ENCODE measurements at regions not wholly inside any gene's neighbourhood (a gene's known extent, or its start where the extent isn't known, plus 50 kb on each side); places are given as distances from the start of the nearest gene placed in this dataset.
A peak's percentile ranks its signal among the peaks of the same experiment; 100 is the strongest.
"Not testable (repeated sequence)": the region's sequence is repeated elsewhere in the genome, so short reads cannot be mapped to it uniquely, and the experiment has no call there.

- Mint-ChIP-seq H3K27ac (no peak overlapping the region), H3K9me3 (no peaks in the 10 kb centered on the region), H3K27me3 (ENCODE audit: low read depth) (no peaks in the 10 kb centered on the region), H3K4me1 (no peaks in the 10 kb centered on the region), H3K36me3 (ENCODE audit: low read depth) (no peaks in the 10 kb centered on the region), H3K4me3 (no peak overlapping the region)
- TF ChIP-seq, protein P1, sequence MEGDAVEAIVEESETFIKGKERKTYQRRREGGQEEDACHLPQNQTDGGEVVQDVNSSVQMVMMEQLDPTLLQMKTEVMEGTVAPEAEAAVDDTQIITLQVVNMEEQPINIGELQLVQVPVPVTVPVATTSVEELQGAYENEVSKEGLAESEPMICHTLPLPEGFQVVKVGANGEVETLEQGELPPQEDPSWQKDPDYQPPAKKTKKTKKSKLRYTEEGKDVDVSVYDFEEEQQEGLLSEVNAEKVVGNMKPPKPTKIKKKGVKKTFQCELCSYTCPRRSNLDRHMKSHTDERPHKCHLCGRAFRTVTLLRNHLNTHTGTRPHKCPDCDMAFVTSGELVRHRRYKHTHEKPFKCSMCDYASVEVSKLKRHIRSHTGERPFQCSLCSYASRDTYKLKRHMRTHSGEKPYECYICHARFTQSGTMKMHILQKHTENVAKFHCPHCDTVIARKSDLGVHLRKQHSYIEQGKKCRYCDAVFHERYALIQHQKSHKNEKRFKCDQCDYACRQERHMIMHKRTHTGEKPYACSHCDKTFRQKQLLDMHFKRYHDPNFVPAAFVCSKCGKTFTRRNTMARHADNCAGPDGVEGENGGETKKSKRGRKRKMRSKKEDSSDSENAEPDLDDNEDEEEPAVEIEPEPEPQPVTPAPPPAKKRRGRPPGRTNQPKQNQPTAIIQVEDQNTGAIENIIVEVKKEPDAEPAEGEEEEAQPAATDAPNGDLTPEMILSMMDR (IDR thresholded peaks at IDR 0.05; ENCODE audit: unreplicated experiment in 3 of 3): no peak
These were observed 150.4 kb downstream of the CENPC start for GRCh38 chr4:67394879-67395278.

- no peaks in the 10 kb centered on the region for H3K27me3 Mint-ChIP-seq (ENCODE audit: low read depth)
- H3K36me3 Mint-ChIP-seq (ENCODE audit: low read depth): no peaks in the 10 kb centered on the region
- no peaks in the 10 kb centered on the region for H3K9me3 Mint-ChIP-seq
- H3K27ac Mint-ChIP-seq: no peak overlapping the region
- TF ChIP-seq, protein P1 (IDR thresholded peaks at IDR 0.05; ENCODE audit: unreplicated experiment in 3 of 3): peak; percentile 74 to 89 (median 79)
- no peak overlapping the region for H3K4me3 Mint-ChIP-seq
- no peaks in the 10 kb centered on the region for H3K4me1 Mint-ChIP-seq
These were observed 151.5 kb downstream of the CENPC start for GRCh38 chr4:67393699-67394281.

- Mint-ChIP-seq H3K4me3 (no peak overlapping the region), H3K36me3 (ENCODE audit: low read depth) (no peaks in the 10 kb centered on the region), H3K27ac (no peak overlapping the region), H3K9me3 (no peaks in the 10 kb centered on the region), H3K27me3 (ENCODE audit: low read depth) (no peaks in the 10 kb centered on the region), H3K4me1 (no peaks in the 10 kb centered on the region)
- TF ChIP-seq, protein P1 (IDR thresholded peaks at IDR 0.05; ENCODE audit: unreplicated experiment in 3 of 3): no peak
These were observed 152.3 kb downstream of the CENPC start for GRCh38 chr4:67393007-67393406.

DNA sequence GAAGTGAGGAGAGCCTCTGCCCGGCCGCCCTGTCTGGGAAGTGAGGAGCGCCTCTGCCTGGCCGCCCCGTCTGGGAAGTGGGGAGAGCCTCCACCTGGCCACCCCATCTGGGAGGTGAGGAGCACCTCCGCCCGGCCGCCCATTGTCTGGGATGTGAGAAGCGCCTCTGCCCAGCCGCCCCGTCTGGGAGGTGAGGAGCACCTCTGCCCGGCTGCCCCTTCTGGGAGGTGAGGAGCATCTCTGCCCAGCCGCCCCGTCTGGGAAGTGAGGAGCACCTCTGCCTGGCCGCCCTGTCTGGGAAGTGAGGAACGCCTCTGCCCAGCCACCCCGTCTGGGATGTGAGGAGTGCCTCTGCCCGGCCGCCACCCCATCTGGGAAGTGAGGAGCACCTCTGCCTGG lies 163.9 kb downstream of the CENPC start:
- not testable (repeated sequence) for H3K4me3 Mint-ChIP-seq; H3K27ac Mint-ChIP-seq; H3K4me1 Mint-ChIP-seq; H3K36me3 Mint-ChIP-seq (ENCODE audit: low read depth); H3K27me3 Mint-ChIP-seq (ENCODE audit: low read depth)
- peaks cover 17% of the 10 kb centered on the region for H3K9me3 Mint-ChIP-seq

DNA sequence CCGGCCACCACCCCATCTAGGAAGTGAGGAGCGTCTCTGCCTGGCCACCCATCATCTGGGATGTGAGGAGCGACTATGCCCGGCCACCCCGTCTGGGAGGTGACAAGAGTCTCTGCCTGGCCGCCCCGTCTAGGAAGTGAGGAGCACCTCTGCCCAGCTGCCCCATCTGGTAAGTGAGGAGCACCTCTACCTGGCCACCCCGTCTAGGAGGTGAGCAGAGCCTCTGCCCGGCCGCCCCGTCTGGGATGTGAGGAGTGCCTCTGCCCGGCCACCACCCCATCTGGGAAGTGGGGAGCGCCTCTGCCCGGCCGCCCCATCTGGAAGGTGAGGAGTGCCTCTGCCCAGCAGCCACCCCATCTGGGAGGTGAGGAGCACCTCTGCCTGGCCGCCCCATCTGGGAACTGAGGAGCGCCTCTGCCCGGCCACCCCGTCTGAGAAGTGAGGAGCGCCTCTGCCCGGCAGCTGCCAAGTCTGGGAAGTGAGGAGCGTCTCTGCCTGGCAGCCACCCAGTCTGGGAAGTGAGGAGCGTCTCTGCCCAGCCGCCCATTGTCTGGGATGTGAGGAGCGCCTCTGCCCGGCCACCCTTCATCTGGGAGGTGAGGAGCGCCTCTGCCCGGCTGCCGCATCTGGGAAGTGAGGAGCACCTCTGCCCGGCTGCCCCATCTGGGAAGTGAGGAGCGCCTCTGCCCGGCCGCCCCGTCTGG lies 164.4 kb downstream of the CENPC start:
- not testable (repeated sequence) for H3K36me3 Mint-ChIP-seq (ENCODE audit: low read depth); H3K27me3 Mint-ChIP-seq (ENCODE audit: low read depth); H3K27ac Mint-ChIP-seq

DNA sequence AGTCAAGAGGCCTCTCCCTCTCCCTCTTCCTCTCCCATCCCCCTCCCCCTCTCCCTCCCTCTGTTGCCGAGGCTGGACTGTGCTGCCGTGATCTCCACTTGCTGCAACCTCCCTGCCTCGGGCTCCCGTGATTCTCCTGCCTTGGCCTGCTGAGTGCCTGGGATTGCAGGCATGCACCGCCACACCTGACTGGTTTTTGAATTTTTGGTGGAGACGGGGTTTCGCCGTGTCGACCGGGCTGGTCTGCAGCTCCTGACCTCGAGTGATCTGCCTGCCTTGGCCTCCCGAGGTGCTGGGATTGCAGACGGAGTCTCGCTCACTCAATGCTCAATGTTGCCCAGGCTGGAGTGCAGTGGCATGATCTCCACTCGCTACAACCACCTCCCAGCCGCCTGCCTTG lies 165.1 kb downstream of the CENPC start:
- Mint-ChIP-seq H3K4me3 (no peak overlapping the region), H3K9me3 (peaks cover 17% of the 10 kb centered on the region), H3K27me3 (ENCODE audit: low read depth) (no peaks in the 10 kb centered on the region), H3K27ac (no peak overlapping the region), H3K4me1 (no peaks in the 10 kb centered on the region), H3K36me3 (ENCODE audit: low read depth) (no peaks in the 10 kb centered on the region)
- TF ChIP-seq, protein P1 (IDR thresholded peaks at IDR 0.05; ENCODE audit: unreplicated experiment in 3 of 3): no peak

More for the DNA sequence above, 164.4 kb downstream of the CENPC start:
- peaks cover 17% of the 10 kb centered on the region for H3K9me3 Mint-ChIP-seq
- H3K4me3 Mint-ChIP-seq, H3K4me1 Mint-ChIP-seq: not testable (repeated sequence)

DNA sequence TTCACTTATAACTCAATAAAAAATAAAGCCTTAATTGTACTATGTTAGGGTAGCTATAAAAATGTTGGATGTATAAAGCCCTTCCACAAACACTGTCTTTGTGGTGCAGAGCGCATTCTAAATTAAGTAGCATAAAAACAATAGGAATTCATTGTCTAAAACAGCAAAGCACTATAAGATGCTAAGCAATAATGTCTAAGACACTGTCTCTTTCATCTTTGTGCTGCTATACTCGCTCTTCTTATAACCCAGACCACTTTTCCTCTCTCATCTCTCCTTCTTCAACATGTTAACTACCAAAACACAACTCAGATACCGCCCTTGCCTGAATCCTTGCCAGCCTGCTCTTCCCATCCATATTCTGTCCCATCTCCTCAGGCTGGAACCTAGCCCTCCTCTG lies 170.0 kb downstream of the CENPC start:
- Mint-ChIP-seq H3K27me3 (ENCODE audit: low read depth) (no peaks in the 10 kb centered on the region), H3K9me3 (peaks cover 9% of the 10 kb centered on the region), H3K27ac (no peak overlapping the region), H3K36me3 (ENCODE audit: low read depth) (no peaks in the 10 kb centered on the region), H3K4me1 (no peaks in the 10 kb centered on the region), H3K4me3 (no peak overlapping the region)
- TF ChIP-seq, protein P1 (IDR thresholded peaks at IDR 0.05; ENCODE audit: unreplicated experiment in 3 of 3): no peak
